Endothelial cell of umbilical vein (primary cell): ENCODE measurements at regions not wholly inside any gene's neighbourhood (a gene's known extent, or its start where the extent isn't known, plus 50 kb on each side); places are given as distances from the start of the nearest gene placed in this dataset.

Experiments used
- EZH2 ChIP-seq: IDR thresholded peaks from 2 replicates; pipeline ENCODE4 v1.6.1; 2012; ENCODE audit warnings: borderline replicate concordance, low read depth, mild to moderate bottlenecking, moderate library complexity, low read length, inconsistent platforms; ENCODE audit not compliant: severe bottlenecking
- FOS ChIP-seq: IDR thresholded peaks from 2 replicates; pipeline ENCODE4 v1.6.1; 2011; ENCODE audit warnings: mild to moderate bottlenecking, low read length, moderate library complexity, borderline replicate concordance; ENCODE audit not compliant: insufficient read depth
- JUN ChIP-seq: IDR thresholded peaks from 2 replicates; pipeline ENCODE4 v1.6.1; 2011; ENCODE audit warnings: borderline replicate concordance, low read depth; ENCODE audit not compliant: insufficient read length, insufficient read depth
- MYC ChIP-seq: IDR thresholded peaks from one replicate; pipeline ENCODE4 v1.6.1; 2011; ENCODE audit warnings: mild to moderate bottlenecking, low read depth, low read length
- POLR2A ChIP-seq: IDR thresholded peaks from 2 replicates; pipeline ENCODE4 v1.6.1; 2012; ENCODE audit warnings: low read depth, mild to moderate bottlenecking, control low read depth, low read length
- POLR2AphosphoS5 ChIP-seq: IDR thresholded peaks from 2 replicates; pipeline ENCODE4 v1.6.1; 2012; ENCODE audit warnings: low read depth, mild to moderate bottlenecking, control low read depth, low read length, moderate library complexity; ENCODE audit not compliant: insufficient read depth
- TF ChIP-seq, protein P1 (sequence below), 2 donors: IDR thresholded peaks; 1 replicate in 1 of 2; 2 replicates in 1 of 2; pipeline ENCODE4 v1.5.1; 2011; ENCODE audit warnings: low read length in 2 of 2, mild to moderate bottlenecking in 2 of 2, moderate library complexity in 2 of 2, control low read depth in 1 of 2, inconsistent platforms in 1 of 2, low read depth in 1 of 2; ENCODE audit not compliant: insufficient read depth in 1 of 2; ENCODE audit errors: extremely low read depth in 1 of 2
- TF ChIP-seq, protein P2 (sequence below): IDR thresholded peaks from 2 replicates; pipeline ENCODE4 v1.6.1; 2011; ENCODE audit not compliant: insufficient read depth, insufficient read length

DNA sequence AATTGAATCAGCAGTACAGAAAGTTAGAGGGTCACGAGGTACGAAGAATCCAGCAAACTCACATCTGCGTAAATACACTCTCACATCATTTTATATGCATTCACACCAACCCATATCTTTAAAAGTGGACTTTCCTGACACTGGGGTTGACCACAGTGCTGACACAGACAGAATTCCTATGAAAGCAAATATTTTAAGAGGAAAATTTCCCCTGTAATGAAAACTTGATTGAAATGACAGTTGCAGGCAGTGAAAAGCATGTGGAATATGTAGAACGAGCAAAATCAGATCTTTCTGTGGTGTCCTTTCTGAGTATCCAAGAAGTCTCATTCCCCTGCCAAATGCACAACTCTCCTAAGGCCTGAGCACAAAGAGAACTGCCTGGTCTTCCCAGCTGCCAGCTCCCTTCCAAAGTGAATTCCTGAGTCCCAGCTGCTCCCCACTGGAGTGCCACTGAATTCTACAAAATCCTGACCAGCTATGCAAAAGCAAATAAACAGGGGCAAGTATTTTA, 50.5 kb upstream of the FAM9C start:
- TF ChIP-seq, protein P1, sequence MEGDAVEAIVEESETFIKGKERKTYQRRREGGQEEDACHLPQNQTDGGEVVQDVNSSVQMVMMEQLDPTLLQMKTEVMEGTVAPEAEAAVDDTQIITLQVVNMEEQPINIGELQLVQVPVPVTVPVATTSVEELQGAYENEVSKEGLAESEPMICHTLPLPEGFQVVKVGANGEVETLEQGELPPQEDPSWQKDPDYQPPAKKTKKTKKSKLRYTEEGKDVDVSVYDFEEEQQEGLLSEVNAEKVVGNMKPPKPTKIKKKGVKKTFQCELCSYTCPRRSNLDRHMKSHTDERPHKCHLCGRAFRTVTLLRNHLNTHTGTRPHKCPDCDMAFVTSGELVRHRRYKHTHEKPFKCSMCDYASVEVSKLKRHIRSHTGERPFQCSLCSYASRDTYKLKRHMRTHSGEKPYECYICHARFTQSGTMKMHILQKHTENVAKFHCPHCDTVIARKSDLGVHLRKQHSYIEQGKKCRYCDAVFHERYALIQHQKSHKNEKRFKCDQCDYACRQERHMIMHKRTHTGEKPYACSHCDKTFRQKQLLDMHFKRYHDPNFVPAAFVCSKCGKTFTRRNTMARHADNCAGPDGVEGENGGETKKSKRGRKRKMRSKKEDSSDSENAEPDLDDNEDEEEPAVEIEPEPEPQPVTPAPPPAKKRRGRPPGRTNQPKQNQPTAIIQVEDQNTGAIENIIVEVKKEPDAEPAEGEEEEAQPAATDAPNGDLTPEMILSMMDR (IDR thresholded peaks at IDR 0.05; ENCODE audit: extremely low read depth in 1 of 2, insufficient read depth in 1 of 2, low read depth in 1 of 2, low read length in 2 of 2): no peak
- TF ChIP-seq EZH2 (no peak), POLR2AphosphoS5 (no peak), JUN (no peak), POLR2A (no peak), FOS (no peak), MYC (no peak)
- TF ChIP-seq, protein P2, sequence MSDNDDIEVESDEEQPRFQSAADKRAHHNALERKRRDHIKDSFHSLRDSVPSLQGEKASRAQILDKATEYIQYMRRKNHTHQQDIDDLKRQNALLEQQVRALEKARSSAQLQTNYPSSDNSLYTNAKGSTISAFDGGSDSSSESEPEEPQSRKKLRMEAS: no peak
